ENCODE measurements at regions not wholly inside any gene's neighbourhood (a gene's known extent, or its start where the extent isn't known, plus 50 kb on each side); places are given as distances from the start of the nearest gene placed in this dataset.
"Not testable (repeated sequence)": the region's sequence is repeated elsewhere in the genome, so short reads cannot be mapped to it uniquely, and the experiment has no call there.

GRCh38 chr3:75312469-75312868 is 351.7 kb upstream of the FRG2C start:
- not testable (repeated sequence) for TF ChIP-seq CTCF, POLR2A (IDR thresholded peaks at IDR 0.05)

Measured in suprapubic skin (tissue), 3 donors.